ENCODE measurements at regions not wholly inside any gene's neighbourhood (a gene's known extent, or its start where the extent isn't known, plus 50 kb on each side); places are given as distances from the start of the nearest gene placed in this dataset.

DNA sequence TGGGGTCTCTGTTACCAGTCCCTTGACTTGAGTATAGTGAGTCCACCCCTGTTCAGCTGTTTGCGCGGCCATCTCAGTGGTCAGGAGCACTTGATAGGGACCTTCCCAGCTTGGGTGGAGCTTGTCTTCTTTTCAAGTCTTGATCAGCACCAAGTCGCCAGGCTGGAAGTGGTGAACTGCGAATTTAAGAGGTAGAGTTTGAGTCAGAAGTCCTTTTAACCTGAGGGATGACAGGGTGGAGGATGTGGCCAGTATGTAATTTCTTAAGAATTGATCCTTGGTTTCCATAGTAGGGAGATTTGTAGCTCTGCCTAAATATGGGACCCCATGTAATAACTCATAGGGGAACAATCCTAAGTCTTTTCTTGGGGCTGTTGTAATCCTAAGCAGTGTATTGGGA is 86.3 kb upstream of the XCR1 start:
- H3K9me3 ChIP-seq (ENCODE audit: control insufficient read depth, insufficient read depth, low read depth, low read length), result no peaks in the 10 kb centered on the region
- H3K9ac ChIP-seq (ENCODE audit: low read length), result no peak overlapping the region
- H3K27ac ChIP-seq (ENCODE audit: low read depth, low read length), result no peak overlapping the region
- no peaks in the 10 kb centered on the region for H3K36me3 ChIP-seq (ENCODE audit: control insufficient read depth, insufficient read depth, low read length)
- no peaks in the 10 kb centered on the region for H3K27me3 ChIP-seq (ENCODE audit: control insufficient read depth, insufficient read depth, low read length)
- H3K4me3 ChIP-seq (ENCODE audit: low read depth, low read length), result no peak overlapping the region
- H3K4me1 ChIP-seq (ENCODE audit: control insufficient read depth, insufficient read depth, low read length), result peaks cover 14% of the 10 kb centered on the region; the same call in 1 of the 2 replicates

- no peaks in the 10 kb centered on the region for H3K36me3 ChIP-seq (ENCODE audit: control insufficient read depth, insufficient read depth, low read length)
- no peak overlapping the region for H3K9ac ChIP-seq (ENCODE audit: low read length)
- H3K4me3 ChIP-seq (ENCODE audit: low read depth, low read length), result no peak overlapping the region
- H3K27me3 ChIP-seq (ENCODE audit: control insufficient read depth, insufficient read depth, low read length), result no peaks in the 10 kb centered on the region
- peaks cover 14% of the 10 kb centered on the region; the same call in 1 of the 2 replicates for H3K4me1 ChIP-seq (ENCODE audit: control insufficient read depth, insufficient read depth, low read length)
- H3K27ac ChIP-seq (ENCODE audit: low read depth, low read length), result no peak overlapping the region
- H3K9me3 ChIP-seq (ENCODE audit: control insufficient read depth, insufficient read depth, low read depth, low read length), result no peaks in the 10 kb centered on the region
These were observed 85.7 kb upstream of the XCR1 start for GRCh38 chr3:46112984-46113383.

GRCh38 chr3:46112296-46112695 is 85.0 kb upstream of the XCR1 start:
- Histone ChIP-seq H3K9ac (ENCODE audit: low read length) (no peak overlapping the region), H3K4me3 (ENCODE audit: low read depth, low read length) (no peak overlapping the region), H3K9me3 (ENCODE audit: control insufficient read depth, insufficient read depth, low read depth, low read length) (no peaks in the 10 kb centered on the region), H3K4me1 (ENCODE audit: control insufficient read depth, insufficient read depth, low read length) (peaks cover 14% of the 10 kb centered on the region; the same call in 1 of the 2 replicates), H3K27me3 (ENCODE audit: control insufficient read depth, insufficient read depth, low read length) (no peaks in the 10 kb centered on the region), H3K36me3 (ENCODE audit: control insufficient read depth, insufficient read depth, low read length) (no peaks in the 10 kb centered on the region), H3K27ac (ENCODE audit: low read depth, low read length) (no peak overlapping the region)

DNA sequence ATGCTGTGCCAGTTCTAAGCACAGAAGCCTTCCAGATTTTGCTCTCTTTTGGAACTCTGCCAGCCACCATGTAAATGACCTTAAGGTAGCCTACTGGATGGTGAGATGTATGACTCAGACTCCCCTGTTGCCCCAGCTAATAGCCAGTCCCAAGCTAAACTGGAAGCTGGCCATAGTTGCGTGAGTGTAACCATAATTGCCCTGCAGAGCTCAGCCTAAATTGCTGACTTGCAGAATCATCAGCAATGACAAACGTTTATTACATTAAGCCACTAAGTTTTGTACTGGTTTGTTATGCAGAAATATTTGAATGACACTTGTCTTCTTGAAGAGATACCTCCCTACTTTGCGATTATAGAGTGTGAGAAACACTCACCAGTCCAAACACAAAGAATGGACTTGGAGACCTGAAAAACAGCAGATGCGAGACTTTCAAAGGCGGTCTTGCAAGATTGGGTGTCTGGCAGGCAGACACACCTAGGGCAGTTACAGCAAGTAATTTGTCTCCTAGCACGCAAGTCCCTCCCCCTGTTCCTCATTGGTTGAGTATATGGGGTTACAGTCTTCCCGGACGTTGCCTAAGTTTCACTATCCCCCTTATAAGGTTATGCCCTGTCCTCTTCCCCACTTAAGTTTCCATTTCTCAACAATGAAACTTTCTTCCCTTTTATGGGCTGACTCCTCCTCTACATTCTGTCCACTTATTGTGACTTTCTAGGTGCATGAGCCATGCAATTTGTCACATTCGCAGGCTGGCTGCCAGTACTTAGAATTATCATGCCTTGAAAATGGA is 83.6 kb upstream of the XCR1 start:
- Histone ChIP-seq H3K36me3 (ENCODE audit: control insufficient read depth, insufficient read depth, low read length) (no peaks in the 10 kb centered on the region), H3K4me1 (ENCODE audit: control insufficient read depth, insufficient read depth, low read length) (peaks cover 14% of the 10 kb centered on the region; the same call in 1 of the 2 replicates), H3K27ac (ENCODE audit: low read depth, low read length) (no peak overlapping the region), H3K9ac (ENCODE audit: low read length) (no peak overlapping the region), H3K9me3 (ENCODE audit: control insufficient read depth, insufficient read depth, low read depth, low read length) (no peaks in the 10 kb centered on the region), H3K4me3 (ENCODE audit: low read depth, low read length) (no peak overlapping the region), H3K27me3 (ENCODE audit: control insufficient read depth, insufficient read depth, low read length) (no peaks in the 10 kb centered on the region)

- Histone ChIP-seq H3K36me3 (ENCODE audit: control insufficient read depth, insufficient read depth, low read length) (no peaks in the 10 kb centered on the region), H3K27me3 (ENCODE audit: control insufficient read depth, insufficient read depth, low read length) (no peaks in the 10 kb centered on the region), H3K9ac (ENCODE audit: low read length) (no peak overlapping the region), H3K27ac (ENCODE audit: low read depth, low read length) (no peak overlapping the region), H3K4me1 (ENCODE audit: control insufficient read depth, insufficient read depth, low read length) (no peaks in the 10 kb centered on the region), H3K9me3 (ENCODE audit: control insufficient read depth, insufficient read depth, low read depth, low read length) (no peaks in the 10 kb centered on the region), H3K4me3 (ENCODE audit: low read depth, low read length) (no peak overlapping the region)
These were observed 80.4 kb upstream of the XCR1 start for GRCh38 chr3:46107682-46108081.

DNA sequence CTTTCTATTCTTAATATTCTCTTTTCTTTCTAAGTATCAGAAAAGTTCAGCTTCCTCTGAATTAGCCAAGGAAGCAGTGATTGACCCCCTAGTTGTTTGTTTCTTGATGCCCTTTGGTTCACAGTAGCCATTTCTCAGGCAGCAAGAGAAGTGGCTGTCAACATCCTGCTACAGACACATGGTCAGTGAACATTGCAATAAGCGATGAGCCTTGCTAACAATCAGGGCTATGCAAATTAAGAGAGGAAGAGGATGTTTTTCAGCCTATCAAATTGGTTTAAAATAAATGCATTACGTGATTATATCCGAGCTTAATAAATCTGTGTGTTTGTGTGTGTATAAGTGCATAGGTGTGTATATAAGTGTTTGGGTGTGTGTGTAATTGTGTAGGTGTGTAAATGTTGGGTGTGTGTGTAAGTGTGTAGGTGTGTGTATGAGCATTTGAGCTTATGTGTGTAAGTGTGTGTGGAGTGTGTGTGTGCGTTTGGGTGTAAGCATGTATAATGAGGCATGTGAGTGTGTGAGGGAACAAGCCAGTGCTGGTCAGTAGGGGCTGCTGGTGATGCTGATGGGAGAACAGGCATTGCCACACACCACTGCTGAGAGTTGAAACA is 78.1 kb upstream of the XCR1 start:
- H3K9me3 ChIP-seq (ENCODE audit: control insufficient read depth, insufficient read depth, low read depth, low read length), result no peaks in the 10 kb centered on the region
- no peak overlapping the region for H3K9ac ChIP-seq (ENCODE audit: low read length)
- no peaks in the 10 kb centered on the region for H3K27me3 ChIP-seq (ENCODE audit: control insufficient read depth, insufficient read depth, low read length)
- no peaks in the 10 kb centered on the region for H3K4me1 ChIP-seq (ENCODE audit: control insufficient read depth, insufficient read depth, low read length)
- H3K36me3 ChIP-seq (ENCODE audit: control insufficient read depth, insufficient read depth, low read length), result no peaks in the 10 kb centered on the region
- no peak overlapping the region for H3K27ac ChIP-seq (ENCODE audit: low read depth, low read length)
- no peak overlapping the region for H3K4me3 ChIP-seq (ENCODE audit: low read depth, low read length)

- Histone ChIP-seq H3K4me3 (ENCODE audit: low read depth, low read length) (no peak overlapping the region), H3K36me3 (ENCODE audit: control insufficient read depth, insufficient read depth, low read length) (no peaks in the 10 kb centered on the region), H3K27me3 (ENCODE audit: control insufficient read depth, insufficient read depth, low read length) (no peaks in the 10 kb centered on the region), H3K9ac (ENCODE audit: low read length) (no peak overlapping the region), H3K27ac (ENCODE audit: low read depth, low read length) (no peak overlapping the region), H3K9me3 (ENCODE audit: control insufficient read depth, insufficient read depth, low read depth, low read length) (no peaks in the 10 kb centered on the region), H3K4me1 (ENCODE audit: control insufficient read depth, insufficient read depth, low read length) (no peaks in the 10 kb centered on the region)
These were observed 77.4 kb upstream of the XCR1 start for GRCh38 chr3:46104706-46105105.

DNA sequence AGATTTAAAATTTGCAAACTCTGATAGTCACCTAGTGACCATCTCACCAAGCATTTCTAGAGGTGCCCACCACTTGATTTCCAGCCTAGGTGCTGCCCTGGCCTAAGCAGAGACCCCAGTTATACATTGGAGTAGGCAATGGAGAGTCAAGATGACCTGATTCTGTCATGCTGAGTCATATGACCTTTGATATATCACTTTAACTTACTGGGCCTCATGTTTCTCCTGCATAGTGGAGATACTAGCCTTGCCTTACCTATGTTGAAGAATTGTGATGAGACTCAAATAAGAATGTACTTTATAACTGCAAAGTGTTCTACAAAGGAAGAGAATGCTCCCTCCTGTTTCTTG is 75.5 kb upstream of the XCR1 start:
- Histone ChIP-seq H3K27me3 (ENCODE audit: control insufficient read depth, insufficient read depth, low read length) (no peaks in the 10 kb centered on the region), H3K9me3 (ENCODE audit: control insufficient read depth, insufficient read depth, low read depth, low read length) (no peaks in the 10 kb centered on the region), H3K4me1 (ENCODE audit: control insufficient read depth, insufficient read depth, low read length) (no peaks in the 10 kb centered on the region), H3K36me3 (ENCODE audit: control insufficient read depth, insufficient read depth, low read length) (no peaks in the 10 kb centered on the region), H3K4me3 (ENCODE audit: low read depth, low read length) (no peak overlapping the region), H3K27ac (ENCODE audit: low read depth, low read length) (no peak overlapping the region), H3K9ac (ENCODE audit: low read length) (no peak overlapping the region)

GRCh38 chr3:46102059-46102779 is 74.9 kb upstream of the XCR1 start:
- Histone ChIP-seq H3K27me3 (ENCODE audit: control insufficient read depth, insufficient read depth, low read length) (no peaks in the 10 kb centered on the region), H3K9me3 (ENCODE audit: control insufficient read depth, insufficient read depth, low read depth, low read length) (no peaks in the 10 kb centered on the region), H3K9ac (ENCODE audit: low read length) (no peak overlapping the region), H3K4me3 (ENCODE audit: low read depth, low read length) (no peak overlapping the region), H3K4me1 (ENCODE audit: control insufficient read depth, insufficient read depth, low read length) (no peaks in the 10 kb centered on the region), H3K27ac (ENCODE audit: low read depth, low read length) (no peak overlapping the region), H3K36me3 (ENCODE audit: control insufficient read depth, insufficient read depth, low read length) (no peaks in the 10 kb centered on the region)

- Histone ChIP-seq H3K4me1 (ENCODE audit: control insufficient read depth, insufficient read depth, low read length) (no peaks in the 10 kb centered on the region), H3K36me3 (ENCODE audit: control insufficient read depth, insufficient read depth, low read length) (no peaks in the 10 kb centered on the region), H3K9ac (ENCODE audit: low read length) (no peak overlapping the region), H3K4me3 (ENCODE audit: low read depth, low read length) (no peak overlapping the region), H3K9me3 (ENCODE audit: control insufficient read depth, insufficient read depth, low read depth, low read length) (no peaks in the 10 kb centered on the region), H3K27me3 (ENCODE audit: control insufficient read depth, insufficient read depth, low read length) (no peaks in the 10 kb centered on the region), H3K27ac (ENCODE audit: low read depth, low read length) (no peak overlapping the region)
These were observed 73.5 kb upstream of the XCR1 start for GRCh38 chr3:46100812-46101211.

GRCh38 chr3:46098319-46098761 is 71.1 kb upstream of the XCR1 start:
- no peaks in the 10 kb centered on the region for H3K4me1 ChIP-seq (ENCODE audit: control insufficient read depth, insufficient read depth, low read length)
- H3K9me3 ChIP-seq (ENCODE audit: control insufficient read depth, insufficient read depth, low read depth, low read length), result 0 out of 2 replicates have a peak, but pooled peaks cover 2% of the 10 kb centered on the region
- no peaks in the 10 kb centered on the region for H3K36me3 ChIP-seq (ENCODE audit: control insufficient read depth, insufficient read depth, low read length)
- H3K27ac ChIP-seq (ENCODE audit: low read depth, low read length), result no peak overlapping the region
- no peak overlapping the region for H3K4me3 ChIP-seq (ENCODE audit: low read depth, low read length)
- H3K27me3 ChIP-seq (ENCODE audit: control insufficient read depth, insufficient read depth, low read length), result no peaks in the 10 kb centered on the region
- H3K9ac ChIP-seq (ENCODE audit: low read length), result no peak overlapping the region

Data from HUES6 (cell line).